CD4-positive, alpha-beta T cell (primary cell): ENCODE measurements at regions not wholly inside any gene's neighbourhood (a gene's known extent, or its start where the extent isn't known, plus 50 kb on each side); places are given as distances from the start of the nearest gene placed in this dataset.

ENCODE experiments used
- ATAC-seq: fragments of 200-7000 bp; cut with Tn5 transposase; one replicate; pipeline ENCODE4 v1.10.0; 2022; ENCODE audit warnings: mild to moderate bottlenecking; ENCODE audit not compliant: poor library complexity
- CTCF ChIA-PET: fragments of 350-600 bp; sonication (Branson Sonifier 250); formaldehyde crosslinking; loops from one replicate; lab custom pipeline; 2021; ENCODE audit warnings: antibody characterized with exemption, inconsistent platforms; lab: Charles Lee
- POLR2A ChIA-PET: fragments of 350-600 bp; sonication (Branson Sonifier 250); formaldehyde crosslinking; loops from one replicate; lab custom pipeline; 2021; ENCODE audit warnings: antibody characterized with exemption, inconsistent platforms; lab: Charles Lee
- DNase-seq, 14 experiments: peaks; one replicate each; pipeline ENCODE4 v3.0.0-alpha.2; 2013 to 2020; ENCODE audit warnings: mixed read lengths in 2 of 14
- H3K27ac ChIP-seq, 2 donors: one replicate each; pipeline versions ENCODE4 v1.5.1 to v1.7.0; 2013; ENCODE audit warnings: low read length in 2 of 2, low read depth in 1 of 2, mild to moderate bottlenecking in 1 of 2
- H3K27me3 ChIP-seq, 2 experiments: 1 replicate in 1 of 2; 2 replicates in 1 of 2; pipeline versions ENCODE4 v1.6.1 to v1.7.0; 2013; ENCODE audit warnings: low read length in 2 of 2, control low read depth in 1 of 2, mild to moderate bottlenecking in 1 of 2, moderate library complexity in 1 of 2; ENCODE audit not compliant: insufficient read depth in 2 of 2, control insufficient read depth in 1 of 2
- H3K36me3 ChIP-seq: one replicate; pipeline ENCODE4 v1.6.1; 2013; ENCODE audit warnings: low read length, control low read depth; ENCODE audit not compliant: insufficient read depth
- H3K4me1 ChIP-seq: one replicate; pipeline ENCODE4 v1.6.1; 2013; ENCODE audit warnings: low read length, control low read depth; ENCODE audit not compliant: insufficient read depth
- H3K4me3 ChIP-seq: one replicate; pipeline ENCODE4 v1.5.1; 2013; ENCODE audit warnings: mild to moderate bottlenecking, low read length, moderate library complexity
- H3K9me3 ChIP-seq, 2 experiments: 1 replicate in 1 of 2; 2 replicates in 1 of 2; pipeline versions ENCODE4 v1.6.1 to v1.7.0; 2013; ENCODE audit warnings: low read length in 2 of 2, mild to moderate bottlenecking in 2 of 2, control low read depth in 1 of 2, moderate library complexity in 1 of 2; ENCODE audit not compliant: control insufficient read depth in 1 of 2, insufficient read depth in 1 of 2
- H3K27ac Mint-ChIP-seq: one replicate; pipeline ENCODE4 v1.8.0; 2020; ENCODE audit warnings: mixed read lengths
- H3K27me3 Mint-ChIP-seq: one replicate; pipeline ENCODE4 v1.8.0; 2021; ENCODE audit warnings: mixed read lengths
- H3K36me3 Mint-ChIP-seq: one replicate; pipeline ENCODE4 v1.8.0; 2021; ENCODE audit warnings: low read depth, mixed read lengths
- H3K4me1 Mint-ChIP-seq: one replicate; pipeline ENCODE4 v1.8.0; 2021; ENCODE audit warnings: low read depth, mixed read lengths
- H3K4me3 Mint-ChIP-seq: one replicate; pipeline ENCODE4 v1.8.0; 2020; ENCODE audit warnings: mild to moderate bottlenecking, mixed read lengths
- H3K9me3 Mint-ChIP-seq: one replicate; pipeline ENCODE4 v1.8.0; 2020; ENCODE audit warnings: mixed read lengths
- intact Hi-C, 2 experiments: fragments of 100-400 bp; cut with DNase I in 1 of 2; cut with micrococcal nuclease in 1 of 2; formaldehyde crosslinking; loops; one replicate each; pipeline versions ENCODE4 v1.15.1 to v1.9.0; 2023 to 2025; cut with DNase I, micrococcal nuclease
- TF ChIP-seq, protein P1 (sequence below): fragments of 200-600 bp; IDR thresholded peaks from one replicate; pipeline ENCODE4 v1.8.0; 2022; ENCODE audit warnings: antibody characterized with exemption, mild to moderate bottlenecking

DNA sequence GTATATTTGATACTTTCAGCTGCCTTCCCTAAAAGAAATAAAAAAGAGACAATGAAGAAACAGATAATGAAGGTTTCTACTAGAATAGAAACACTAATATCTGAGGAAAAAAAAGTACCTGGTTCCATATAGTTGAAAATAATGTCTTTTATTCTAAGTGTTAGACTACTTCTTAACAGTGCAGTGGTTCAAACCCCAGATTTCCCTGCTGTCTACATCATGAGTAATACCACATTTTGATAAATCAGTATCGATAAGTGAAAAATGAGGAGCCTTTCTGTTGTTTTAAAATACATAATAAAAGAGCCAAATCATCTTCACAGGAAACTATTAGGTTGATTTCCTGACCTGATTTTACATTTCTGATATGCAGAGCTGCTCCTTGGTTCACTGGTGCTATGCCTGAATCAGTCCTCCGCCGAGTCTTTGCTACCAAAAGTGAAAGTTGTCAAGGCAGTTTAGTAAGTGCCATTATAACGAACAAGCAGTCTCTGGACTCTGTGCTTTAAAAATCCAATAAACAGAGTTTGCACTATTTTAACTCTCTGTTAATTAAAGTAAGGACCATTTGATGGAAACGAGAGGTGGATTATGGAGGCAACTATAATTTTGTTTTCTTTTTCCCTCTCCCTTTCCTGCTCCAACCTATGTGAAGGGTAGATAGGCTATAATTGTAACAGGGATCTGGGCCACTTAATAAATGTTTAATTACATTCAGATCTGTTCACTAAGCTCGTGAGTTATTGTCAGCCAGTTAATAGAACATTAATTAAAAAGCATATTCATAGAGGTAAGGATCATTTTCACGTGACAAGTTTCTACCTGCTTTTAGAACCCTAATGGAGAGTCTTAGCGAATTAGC, 724.5 kb upstream of the RAG2 start:
- DNase-seq = no peak
- Mint-ChIP-seq H3K4me3 (no peak overlapping the region), H3K9me3 (peaks cover 3% of the 10 kb centered on the region), H3K27ac (no peak overlapping the region), H3K27me3 (no peaks in the 10 kb centered on the region), H3K36me3 (no peaks in the 10 kb centered on the region), H3K4me1 (no peaks in the 10 kb centered on the region)
- no peak for ATAC-seq
- Histone ChIP-seq H3K4me3 (no peak overlapping the region), H3K27ac (no peak overlapping the region), H3K36me3 (no peaks in the 10 kb centered on the region), H3K27me3 (no peaks in the 10 kb centered on the region), H3K9me3 (no peaks in the 10 kb centered on the region), H3K4me1 (no peaks in the 10 kb centered on the region)
- POLR2A ChIA-PET = no interaction called here
- TF ChIP-seq, protein P1, sequence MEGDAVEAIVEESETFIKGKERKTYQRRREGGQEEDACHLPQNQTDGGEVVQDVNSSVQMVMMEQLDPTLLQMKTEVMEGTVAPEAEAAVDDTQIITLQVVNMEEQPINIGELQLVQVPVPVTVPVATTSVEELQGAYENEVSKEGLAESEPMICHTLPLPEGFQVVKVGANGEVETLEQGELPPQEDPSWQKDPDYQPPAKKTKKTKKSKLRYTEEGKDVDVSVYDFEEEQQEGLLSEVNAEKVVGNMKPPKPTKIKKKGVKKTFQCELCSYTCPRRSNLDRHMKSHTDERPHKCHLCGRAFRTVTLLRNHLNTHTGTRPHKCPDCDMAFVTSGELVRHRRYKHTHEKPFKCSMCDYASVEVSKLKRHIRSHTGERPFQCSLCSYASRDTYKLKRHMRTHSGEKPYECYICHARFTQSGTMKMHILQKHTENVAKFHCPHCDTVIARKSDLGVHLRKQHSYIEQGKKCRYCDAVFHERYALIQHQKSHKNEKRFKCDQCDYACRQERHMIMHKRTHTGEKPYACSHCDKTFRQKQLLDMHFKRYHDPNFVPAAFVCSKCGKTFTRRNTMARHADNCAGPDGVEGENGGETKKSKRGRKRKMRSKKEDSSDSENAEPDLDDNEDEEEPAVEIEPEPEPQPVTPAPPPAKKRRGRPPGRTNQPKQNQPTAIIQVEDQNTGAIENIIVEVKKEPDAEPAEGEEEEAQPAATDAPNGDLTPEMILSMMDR = no peak
- intact Hi-C loops = no loop called here
- CTCF ChIA-PET = no interaction called here

- POLR2A ChIA-PET = no interaction called here
- H3K36me3 ChIP-seq = no peaks in the 10 kb centered on the region
- H3K9me3 Mint-ChIP-seq = peaks cover 3% of the 10 kb centered on the region
- H3K27me3 Mint-ChIP-seq = no peaks in the 10 kb centered on the region
- no peak overlapping the region for H3K4me3 Mint-ChIP-seq
- H3K27ac Mint-ChIP-seq = no peak overlapping the region
- H3K4me1 ChIP-seq = no peaks in the 10 kb centered on the region
- TF ChIP-seq, protein P1 = no peak
- H3K4me1 Mint-ChIP-seq = no peaks in the 10 kb centered on the region
- no peaks in the 10 kb centered on the region for H3K9me3 ChIP-seq
- H3K27ac ChIP-seq = no peak overlapping the region
- intact Hi-C loops = no loop called here
- no peak overlapping the region for H3K4me3 ChIP-seq
- no peak for DNase-seq
- no peak for ATAC-seq
- no peaks in the 10 kb centered on the region for H3K36me3 Mint-ChIP-seq
- CTCF ChIA-PET = no interaction called here
- H3K27me3 ChIP-seq = no peaks in the 10 kb centered on the region
These were observed 722.9 kb upstream of the RAG2 start for GRCh38 chr11:37320921-37321320.

DNA sequence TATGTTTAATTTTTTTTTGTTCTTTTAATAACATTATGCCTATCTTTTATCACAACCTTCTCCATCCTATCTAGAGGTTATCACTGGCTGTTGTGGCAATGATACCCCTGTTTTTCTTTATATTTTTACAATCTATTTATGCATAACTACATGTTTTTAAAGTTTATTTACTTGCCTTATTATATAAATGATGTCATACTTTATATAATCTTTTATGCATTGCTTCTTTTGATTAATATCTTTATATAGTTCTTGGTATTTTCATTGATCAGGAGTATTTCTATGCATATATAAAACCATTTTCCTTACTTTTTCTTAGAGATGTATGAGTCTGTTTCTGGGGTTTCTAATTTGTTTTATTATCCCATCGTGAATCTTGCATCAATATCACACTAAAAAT, 719.8 kb upstream of the RAG2 start:
- Histone ChIP-seq H3K36me3 (no peaks in the 10 kb centered on the region), H3K27ac (no peak overlapping the region), H3K9me3 (no peaks in the 10 kb centered on the region), H3K27me3 (no peaks in the 10 kb centered on the region), H3K4me1 (no peaks in the 10 kb centered on the region), H3K4me3 (no peak overlapping the region)
- POLR2A ChIA-PET = no interaction called here
- H3K27me3 Mint-ChIP-seq = no peaks in the 10 kb centered on the region
- no peaks in the 10 kb centered on the region for H3K9me3 Mint-ChIP-seq
- ATAC-seq (no peak), DNase-seq (no peak)
- no peaks in the 10 kb centered on the region for H3K36me3 Mint-ChIP-seq
- intact Hi-C loops = no loop called here
- H3K27ac Mint-ChIP-seq = no peak overlapping the region
- H3K4me1 Mint-ChIP-seq = no peaks in the 10 kb centered on the region
- CTCF ChIA-PET = no interaction called here
- TF ChIP-seq, protein P1 = no peak
- no peak overlapping the region for H3K4me3 Mint-ChIP-seq
